ENCODE measurements at regions not wholly inside any gene's neighbourhood (a gene's known extent, or its start where the extent isn't known, plus 50 kb on each side); places are given as distances from the start of the nearest gene placed in this dataset.
"Not testable (repeated sequence)": the region's sequence is repeated elsewhere in the genome, so short reads cannot be mapped to it uniquely, and the experiment has no call there.

DNA sequence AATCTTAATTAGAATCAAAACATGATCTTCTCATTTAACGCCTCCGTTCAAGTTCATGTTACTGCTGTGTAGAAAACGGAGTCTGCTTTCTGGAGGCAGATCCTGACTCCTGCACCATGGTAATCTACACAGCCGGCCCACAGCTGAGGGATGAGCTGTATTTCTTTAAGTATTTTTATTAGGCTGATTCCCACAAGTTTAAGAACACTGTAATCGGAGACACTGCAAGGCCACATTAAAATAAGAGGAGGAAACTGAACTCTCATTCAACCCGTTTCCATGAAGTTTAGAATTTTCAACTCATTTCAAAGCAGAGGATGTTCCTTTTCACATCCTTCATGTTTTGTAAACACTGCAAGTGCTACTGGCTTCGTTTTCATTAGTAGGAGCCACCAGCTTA is 372.2 kb downstream of the NFIB start:
- DNase-seq (ENCODE audit: low spot score): no peak

DNA sequence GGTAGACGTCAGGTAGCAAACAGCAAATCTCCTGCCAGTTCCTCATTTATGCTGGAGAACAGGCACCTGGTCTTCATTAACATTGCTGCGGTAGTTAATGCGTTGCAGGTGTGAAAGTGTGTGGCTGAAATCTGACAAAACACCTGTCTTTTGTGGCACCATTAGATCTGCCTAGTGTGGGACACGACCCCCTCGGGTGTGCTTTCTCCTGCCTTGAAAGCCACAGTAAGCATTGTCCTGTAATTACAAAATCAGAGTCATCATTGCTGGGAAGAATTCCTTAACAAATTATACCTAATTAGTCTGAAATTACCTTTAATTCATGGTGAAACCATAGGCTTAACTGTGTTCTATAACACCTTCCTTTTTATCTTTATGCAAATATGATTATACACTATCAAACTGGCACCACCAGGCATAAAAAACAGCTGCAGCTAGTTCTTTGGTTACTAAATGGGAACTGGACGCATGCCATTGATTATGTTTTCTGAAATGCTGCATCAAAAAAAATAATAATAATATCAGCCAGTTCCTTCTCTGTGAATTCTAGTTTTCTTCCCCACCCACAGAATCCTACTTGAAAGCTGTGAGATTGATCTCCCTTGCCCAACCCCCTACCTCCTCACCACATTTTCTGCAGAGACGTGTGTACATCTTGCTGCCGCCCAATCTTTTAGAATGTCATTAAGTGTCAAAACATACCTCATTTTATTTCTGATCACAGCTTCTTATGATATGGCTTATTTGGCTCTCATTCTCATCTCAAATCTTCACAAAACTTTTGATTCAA is 374.0 kb downstream of the NFIB start:
- DNase-seq (ENCODE audit: low spot score): no peak

DNA sequence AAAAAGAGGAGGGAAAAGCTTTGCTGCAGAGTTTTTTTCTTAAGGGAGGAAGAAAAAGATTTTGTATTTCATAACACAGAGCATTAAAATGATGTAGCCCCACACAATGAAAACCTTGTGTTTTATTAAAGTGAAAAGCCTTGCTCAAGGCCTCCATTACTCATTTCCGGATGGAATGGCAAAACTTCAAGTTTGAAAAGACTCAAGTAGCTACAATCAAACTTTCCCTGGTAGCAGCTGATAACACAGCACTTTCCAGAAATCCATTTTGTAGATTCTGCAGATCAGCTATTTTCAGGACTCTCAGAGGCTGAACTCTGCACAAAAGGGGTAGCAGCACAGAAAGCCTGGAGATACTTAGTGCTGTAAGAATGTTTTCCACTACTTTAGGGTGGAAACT is 374.8 kb downstream of the NFIB start:
- DNase-seq (ENCODE audit: low spot score): no peak

GRCh38 chr9:13934416-13934815 is 379.5 kb downstream of the NFIB start:
- no peak for DNase-seq (ENCODE audit: low spot score)

- DNase-seq (ENCODE audit: low spot score): no peak
These were observed 380.7 kb downstream of the NFIB start for GRCh38 chr9:13933268-13933656.

- no peak for DNase-seq (ENCODE audit: low spot score)
These were observed 381.2 kb downstream of the NFIB start for GRCh38 chr9:13932528-13933267.

DNA sequence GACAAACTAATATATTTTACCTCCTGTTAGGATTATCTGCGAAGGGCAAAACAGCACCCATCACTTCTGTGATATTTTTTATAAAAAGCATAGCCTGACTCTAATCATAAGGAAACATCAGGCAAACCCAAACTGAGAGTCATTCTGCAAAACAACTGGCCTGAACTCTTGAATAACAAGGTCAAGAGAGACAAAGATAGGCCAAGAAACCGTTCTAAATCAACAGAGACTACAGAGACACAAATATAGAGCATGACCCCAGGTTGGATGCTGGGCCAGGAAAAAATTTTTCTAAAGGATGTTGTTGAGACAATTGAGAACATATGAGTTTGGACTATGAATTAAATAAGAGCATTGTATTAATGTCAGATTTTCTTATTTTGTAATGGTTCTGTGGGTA is 384.9 kb downstream of the NFIB start:
- DNase-seq (ENCODE audit: low spot score): no peak

DNA sequence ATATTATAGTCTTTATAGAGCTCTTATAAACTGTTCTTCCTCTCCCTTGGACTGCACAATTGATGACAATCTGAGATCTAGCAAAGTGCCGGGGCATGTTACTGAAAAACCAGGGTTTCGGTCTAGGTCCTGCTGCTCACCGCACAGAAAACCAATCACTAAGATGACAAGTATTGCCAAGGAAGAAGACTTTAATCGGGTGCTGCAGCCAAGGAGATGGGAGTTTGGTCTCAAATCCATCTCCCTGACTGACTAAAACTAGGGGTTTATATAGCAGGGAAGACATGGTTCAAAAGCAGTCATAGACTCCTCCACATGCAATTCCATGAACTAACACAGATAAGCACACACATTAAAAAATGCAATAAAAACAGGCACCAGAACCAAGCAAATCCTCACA is 390.6 kb downstream of the NFIB start:
- DNase-seq (ENCODE audit: low spot score): no peak

GRCh38 chr9:13920557-13920956 is 393.4 kb downstream of the NFIB start:
- DNase-seq (ENCODE audit: low spot score): no peak

DNA sequence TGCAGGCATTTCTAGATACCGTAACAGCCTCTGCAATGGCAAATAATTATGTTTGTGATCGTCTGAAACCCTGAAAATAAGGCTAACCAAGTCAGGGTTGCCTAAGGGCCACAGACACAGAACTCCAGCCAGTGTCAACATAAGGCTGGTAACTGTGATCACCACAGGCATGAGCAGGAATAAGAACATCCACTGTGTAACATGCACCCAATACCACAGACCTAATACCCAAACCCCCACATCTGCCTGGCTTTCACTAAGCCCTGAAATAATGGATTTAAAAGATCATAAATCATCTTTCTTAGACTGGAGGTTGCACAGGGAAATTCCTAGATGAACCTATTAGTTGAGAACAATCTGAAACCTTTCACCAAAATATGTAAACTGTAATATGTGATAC is 394.5 kb downstream of the NFIB start:
- no peak for DNase-seq (ENCODE audit: low spot score)

DNA sequence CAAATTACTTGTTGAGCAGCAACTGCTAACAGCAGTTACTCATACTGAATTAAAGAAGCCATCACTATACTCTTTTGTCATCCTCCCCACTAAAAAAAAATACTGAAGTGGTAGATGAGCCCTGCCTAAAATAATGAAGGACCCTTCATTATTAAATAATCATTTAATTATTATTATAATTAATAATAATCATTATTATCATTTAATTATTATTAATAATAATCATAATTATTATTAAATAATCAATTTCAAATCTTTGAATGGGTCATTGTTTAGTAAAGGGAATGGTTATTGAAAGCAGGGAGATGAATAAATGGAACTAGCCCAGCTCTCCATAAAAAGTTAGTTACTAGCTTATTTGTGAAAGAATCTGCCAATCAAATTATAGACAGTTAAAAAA is 396.4 kb downstream of the NFIB start:
- DNase-seq (ENCODE audit: low spot score): no peak

- no peak for DNase-seq (ENCODE audit: low spot score)
These were observed 398.2 kb downstream of the NFIB start for GRCh38 chr9:13915591-13916301.

DNA sequence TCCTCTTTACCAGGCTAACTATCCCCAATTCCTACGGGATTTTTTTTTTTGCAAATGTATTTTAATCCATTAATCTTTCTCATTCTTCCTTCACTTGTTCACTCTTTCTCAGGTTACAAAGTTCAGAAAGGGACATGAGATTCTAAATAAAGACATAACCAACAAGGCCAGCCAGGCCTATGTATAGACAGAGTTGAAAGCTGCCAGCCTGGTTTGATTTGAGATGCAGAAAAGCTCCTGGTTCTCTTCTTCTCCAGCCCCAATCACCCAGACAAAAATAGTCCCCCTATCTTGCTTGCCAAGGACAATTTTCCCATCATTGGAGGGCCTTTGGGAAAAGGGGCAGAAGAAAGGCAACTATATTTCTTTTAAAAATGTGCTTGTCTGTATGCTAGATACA is 398.8 kb downstream of the NFIB start:
- no peak for DNase-seq (ENCODE audit: low spot score)

DNA sequence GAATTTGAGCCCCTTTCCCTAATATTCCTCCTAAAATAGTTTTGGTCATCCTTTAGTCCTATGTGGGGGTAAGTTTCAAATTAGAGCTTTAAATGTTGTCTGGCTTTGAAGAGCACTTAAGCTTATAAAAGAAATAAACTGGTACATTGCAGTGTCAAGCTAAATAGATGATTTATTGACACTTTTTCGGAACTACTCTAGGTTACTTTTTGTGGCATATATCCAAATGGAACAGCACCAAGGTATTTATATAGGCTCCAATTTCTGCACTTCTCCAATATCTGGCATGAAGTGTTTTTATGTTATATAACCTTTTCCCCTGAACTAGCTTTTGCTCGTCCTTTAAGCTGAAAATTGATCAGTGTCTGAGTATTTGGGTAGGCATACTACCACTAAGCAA is 402.5 kb downstream of the NFIB start:
- DNase-seq (ENCODE audit: low spot score): no peak

DNA sequence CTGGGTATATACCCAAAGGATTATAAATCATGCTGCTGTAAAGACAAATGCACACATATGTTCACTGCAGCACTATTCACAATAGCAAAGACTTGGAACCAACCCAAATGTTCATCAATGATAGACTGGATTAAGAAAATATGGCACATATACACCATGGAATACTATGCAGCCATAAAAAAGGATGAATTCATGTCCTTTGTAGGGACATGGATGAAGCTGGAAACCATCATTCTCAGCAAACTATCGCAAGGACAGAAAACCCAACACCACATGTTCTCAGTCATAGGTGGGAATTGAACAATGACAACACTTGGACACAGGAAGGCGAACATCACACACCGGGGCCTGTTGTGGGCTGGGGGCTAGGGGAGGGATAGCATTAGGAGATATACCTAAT is 406.1 kb downstream of the NFIB start:
- DNase-seq (ENCODE audit: low spot score): not testable (repeated sequence)

GRCh38 chr9:13904746-13905145 is 409.2 kb downstream of the NFIB start:
- DNase-seq (ENCODE audit: low spot score): no peak

- DNase-seq (ENCODE audit: low spot score): no peak
These were observed 409.6 kb downstream of the NFIB start for GRCh38 chr9:13904311-13904710.

- no peak for DNase-seq (ENCODE audit: low spot score)
These were observed 411.5 kb downstream of the NFIB start for GRCh38 chr9:13902286-13903066.

DNA sequence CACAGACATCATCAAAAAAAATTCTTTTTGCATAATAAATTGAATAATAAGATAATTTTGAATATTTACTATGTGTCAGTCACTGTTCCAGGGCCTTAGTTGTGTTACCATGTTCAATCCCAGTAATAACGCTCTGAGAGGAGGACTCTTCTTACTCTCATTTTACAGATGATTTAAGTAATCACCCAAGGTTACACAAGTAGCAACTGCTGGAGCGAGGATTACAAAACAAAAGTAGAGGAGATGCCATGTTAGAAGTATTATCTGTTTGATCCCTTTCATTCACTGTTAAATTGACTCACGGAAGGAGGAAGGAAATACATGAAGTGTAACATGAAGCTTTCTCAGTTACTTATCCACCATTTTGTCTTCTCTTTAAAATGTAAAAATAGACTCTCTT is 412.8 kb downstream of the NFIB start:
- DNase-seq (ENCODE audit: low spot score): no peak

- no peak for DNase-seq (ENCODE audit: low spot score)
These were observed 413.5 kb downstream of the NFIB start for GRCh38 chr9:13900449-13900848.

- DNase-seq (ENCODE audit: low spot score): no peak
These were observed 414.0 kb downstream of the NFIB start for GRCh38 chr9:13899924-13900323.

- no peak for DNase-seq (ENCODE audit: low spot score)
These were observed 415.0 kb downstream of the NFIB start for GRCh38 chr9:13898957-13899356.

Data from iPS-NIHi11 (cell line).